H9 (cell line): ENCODE measurements at regions not wholly inside any gene's neighbourhood (a gene's known extent, or its start where the extent isn't known, plus 50 kb on each side); places are given as distances from the start of the nearest gene placed in this dataset.

Experiments used
- DNase-seq: peaks from one replicate; pipeline ENCODE4 v3.0.0-alpha.2; 2017
- H2AFZ ChIP-seq: one replicate; pipeline ENCODE4 v1.6.1; 2013; ENCODE audit warnings: mild to moderate bottlenecking, low read length, control low read depth, moderate library complexity
- H2AK5ac ChIP-seq: 2 replicates; pipeline ENCODE4 v1.6.1; 2013; ENCODE audit warnings: low read length, control low read depth, mixed read lengths; ENCODE audit not compliant: insufficient read length
- H2BK120ac ChIP-seq: one replicate; pipeline ENCODE4 v1.6.1; 2013; ENCODE audit warnings: low read depth, mild to moderate bottlenecking, low read length, control low read depth, inconsistent platforms; ENCODE audit not compliant: poor library complexity, severe bottlenecking
- H2BK12ac ChIP-seq: 2 replicates; pipeline ENCODE4 v1.6.1; 2013; ENCODE audit warnings: low read length, control low read depth, mixed read lengths, low read depth; ENCODE audit not compliant: insufficient read length
- H2BK15ac ChIP-seq: 2 replicates; pipeline ENCODE4 v1.6.1; 2013; ENCODE audit warnings: low read depth, low read length, control low read depth
- H2BK20ac ChIP-seq: one replicate; pipeline ENCODE4 v1.6.1; 2013; ENCODE audit warnings: low read depth, mild to moderate bottlenecking, low read length, control low read depth, inconsistent platforms; ENCODE audit not compliant: poor library complexity, severe bottlenecking
- H2BK5ac ChIP-seq: 2 replicates; pipeline ENCODE4 v1.6.1; 2013; ENCODE audit warnings: low read length, control low read depth, mixed read lengths; ENCODE audit not compliant: insufficient read length
- H3K14ac ChIP-seq: 2 replicates; pipeline ENCODE4 v1.6.1; 2013; ENCODE audit warnings: low read length, control low read depth; ENCODE audit not compliant: insufficient read depth
- H3K18ac ChIP-seq: 2 replicates; pipeline ENCODE4 v1.6.1; 2013; ENCODE audit warnings: low read depth, mild to moderate bottlenecking, mixed read lengths, low read length, control low read depth; ENCODE audit not compliant: insufficient read length
- H3K23ac ChIP-seq: 2 replicates; pipeline ENCODE4 v1.6.1; 2013; ENCODE audit warnings: low read length, control low read depth, mixed read lengths, low read depth; ENCODE audit not compliant: insufficient read length
- H3K23me2 ChIP-seq: 2 replicates; pipeline ENCODE4 v1.6.1; 2013; ENCODE audit warnings: low read depth, mild to moderate bottlenecking, mixed read lengths, low read length, control low read depth; ENCODE audit not compliant: insufficient read length, poor library complexity, severe bottlenecking
- H3K27ac ChIP-seq: 2 replicates; pipeline ENCODE4 v1.5.1; 2013; ENCODE audit warnings: low read length, control low read depth, mixed read lengths, low read depth; ENCODE audit not compliant: insufficient read length
- H3K27me3 ChIP-seq: 2 replicates; pipeline ENCODE4 v1.6.1; 2013; ENCODE audit warnings: low read length, control low read depth, inconsistent platforms; ENCODE audit not compliant: insufficient read depth
- H3K4ac ChIP-seq: 2 replicates; pipeline ENCODE4 v1.6.1; 2013; ENCODE audit warnings: low read depth, mild to moderate bottlenecking, control low read depth, inconsistent platforms, low read length, moderate library complexity
- H3K4me1 ChIP-seq: 2 replicates; pipeline ENCODE4 v1.6.1; 2013; ENCODE audit warnings: low read length, control low read depth, inconsistent platforms; ENCODE audit not compliant: insufficient read depth
- H3K4me2 ChIP-seq: 2 replicates; pipeline ENCODE4 v1.6.1; 2013; ENCODE audit warnings: low read length, control low read depth, mixed read lengths; ENCODE audit not compliant: insufficient read length, insufficient read depth
- H3K56ac ChIP-seq: 2 replicates; pipeline ENCODE4 v1.6.1; 2013; ENCODE audit warnings: low read depth, mild to moderate bottlenecking, mixed read lengths, low read length, control low read depth; ENCODE audit not compliant: insufficient read length
- H3K79me1 ChIP-seq: 2 replicates; pipeline ENCODE4 v1.6.1; 2013; ENCODE audit warnings: low read depth, mild to moderate bottlenecking, moderate library complexity, low read length, control low read depth, inconsistent platforms; ENCODE audit not compliant: insufficient read depth, poor library complexity, severe bottlenecking
- H3K79me2 ChIP-seq: 2 replicates; pipeline ENCODE4 v1.6.1; 2013; ENCODE audit warnings: low read length, control low read depth, inconsistent platforms; ENCODE audit not compliant: insufficient read depth
- H3K9ac ChIP-seq: 2 replicates; pipeline ENCODE4 v1.6.1; 2013; ENCODE audit warnings: low read length, control low read depth, mixed read lengths; ENCODE audit not compliant: insufficient read length; ENCODE audit errors: extremely low read depth
- H3K9me3 ChIP-seq: one replicate; pipeline ENCODE4 v1.6.1; 2013; ENCODE audit warnings: low read depth, low read length, inconsistent platforms; ENCODE audit not compliant: control insufficient read depth
- H3T11ph ChIP-seq: one replicate; pipeline ENCODE4 v1.6.1; 2013; ENCODE audit warnings: mild to moderate bottlenecking, low read length, control low read depth, inconsistent platforms
- H4K20me1 ChIP-seq: one replicate; pipeline ENCODE4 v1.6.1; 2013; ENCODE audit not compliant: control insufficient read depth, insufficient read length, insufficient read depth
- H4K5ac ChIP-seq: 2 replicates; pipeline ENCODE4 v1.6.1; 2013; ENCODE audit warnings: low read depth, mild to moderate bottlenecking, mixed read lengths, low read length, control low read depth; ENCODE audit not compliant: insufficient read length
- H4K8ac ChIP-seq: replicated peaks from 2 replicates; pipeline ENCODE4 v1.6.1; 2013; ENCODE audit warnings: low read length, control low read depth, mixed read lengths, low read depth; ENCODE audit not compliant: insufficient read length
- H4K91ac ChIP-seq: 2 replicates; pipeline ENCODE4 v1.6.1; 2013; ENCODE audit warnings: low read depth, mild to moderate bottlenecking, moderate library complexity, mixed read lengths, low read length, control low read depth; ENCODE audit not compliant: insufficient read length
- H3K27ac Mint-ChIP-seq, 3 experiments: 2 replicates in 2 of 3; 3 replicates in 1 of 3; pipeline ENCODE4 v1.8.0; 2020 to 2021; ENCODE audit warnings: mixed read lengths in 3 of 3, mild to moderate bottlenecking in 1 of 3, moderate library complexity in 1 of 3
- H3K27me3 Mint-ChIP-seq: 2 replicates; pipeline ENCODE4 v1.8.0; 2021; ENCODE audit warnings: low read depth, mild to moderate bottlenecking, moderate library complexity, mixed read lengths
- H3K36me3 Mint-ChIP-seq, 3 experiments: 2 replicates in 2 of 3; 3 replicates in 1 of 3; pipeline ENCODE4 v1.8.0; 2020 to 2021; ENCODE audit warnings: low read depth in 3 of 3, mixed read lengths in 3 of 3; ENCODE audit not compliant: insufficient read depth in 1 of 3
- H3K4me1 Mint-ChIP-seq, 2 experiments: 2 replicates each; pipeline ENCODE4 v1.8.0; 2020; ENCODE audit warnings: mixed read lengths in 2 of 2
- H3K4me3 Mint-ChIP-seq, 2 experiments: 2 replicates in 1 of 2; 3 replicates in 1 of 2; pipeline ENCODE4 v1.8.0; 2020 to 2021; ENCODE audit warnings: mild to moderate bottlenecking in 2 of 2, mixed read lengths in 2 of 2, moderate library complexity in 1 of 2
- H3K9me3 Mint-ChIP-seq, 2 experiments: 2 replicates in 1 of 2; 3 replicates in 1 of 2; pipeline ENCODE4 v1.8.0; 2020; ENCODE audit warnings: mild to moderate bottlenecking in 2 of 2, mixed read lengths in 2 of 2, moderate library complexity in 1 of 2
- WGBS: extraction: QIAGEN DNeasy Blood & Tissue Kit; methylation state at CpG from one replicate; pipeline ENCODE4 v1.1.7; 2013; ENCODE audit warnings: missing lambda C conversion rate, low lambda C conversion rate, mixed read lengths; ENCODE audit not compliant: insufficient read length; ENCODE audit errors: extremely low coverage; 5-methylcytosine and 5-hydroxymethylcytosine counted together
- TF ChIP-seq, protein P1 (sequence below): fragments of 200-600 bp; sonication (generic); conservative IDR thresholded peaks from 3 replicates; pipeline ENCODE4 v1.8.0; 2021; ENCODE audit warnings: antibody characterized with exemption, mild to moderate bottlenecking

DNA sequence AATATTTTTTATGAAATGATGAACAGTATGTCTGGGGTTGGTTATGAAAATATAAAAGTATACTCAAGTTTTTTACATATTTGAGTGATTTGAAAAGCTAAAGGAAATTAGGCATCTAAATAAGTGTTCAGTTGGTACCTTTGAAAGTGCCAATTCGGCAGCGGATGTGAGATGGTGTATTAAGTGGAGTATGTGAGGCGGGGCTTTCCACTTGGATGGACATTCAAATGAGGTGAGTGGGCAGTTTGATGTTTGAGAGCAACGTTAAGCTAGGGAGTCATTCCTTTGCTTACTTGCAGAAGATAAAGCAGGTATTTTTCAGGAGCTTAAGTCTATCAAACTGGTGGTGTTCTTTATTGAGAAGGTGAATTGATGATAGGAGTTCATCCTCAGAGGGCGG, 189.0 kb upstream of the GOLIM4 start:
- Mint-ChIP-seq H3K27me3 (no peaks in the 10 kb centered on the region), H3K4me1 (peaks cover 6 to 15% of the 10 kb centered on the region in 2 experiments), H3K36me3 (no peaks in the 10 kb centered on the region; a peak in 1 of 7 replicates), H3K9me3 (no peaks in the 10 kb centered on the region), H3K27ac (no peak overlapping the region), H3K4me3 (no peak overlapping the region)
- Histone ChIP-seq H3K79me2 (no peaks in the 10 kb centered on the region), H3K4me2 (no peak overlapping the region), H3K4ac (no peak overlapping the region), H3K9ac (no peak overlapping the region), H2BK20ac (no peak overlapping the region), H2BK12ac (no peak overlapping the region), H4K20me1 (no peaks in the 10 kb centered on the region), H2BK120ac (no peak overlapping the region), H3K23me2 (no peaks in the 10 kb centered on the region), H2AFZ (no peak overlapping the region), H4K5ac (no peak overlapping the region), H4K8ac (no peak overlapping the region), H3K79me1 (no peaks in the 10 kb centered on the region), H3K18ac (no peak overlapping the region), H3T11ph (no peak overlapping the region), H3K27me3 (no peaks in the 10 kb centered on the region), H2BK5ac (no peak overlapping the region), H2BK15ac (no peak overlapping the region), H3K23ac (no peak overlapping the region), H4K91ac (no peak overlapping the region), H3K56ac (no peak overlapping the region), H3K27ac (no peak overlapping the region), H2AK5ac (no peak overlapping the region), H3K9me3 (no peaks in the 10 kb centered on the region), H3K4me1 (no peaks in the 10 kb centered on the region; the same call in 1 of the 2 replicates), H3K14ac (no peak overlapping the region)
- TF ChIP-seq, protein P1, sequence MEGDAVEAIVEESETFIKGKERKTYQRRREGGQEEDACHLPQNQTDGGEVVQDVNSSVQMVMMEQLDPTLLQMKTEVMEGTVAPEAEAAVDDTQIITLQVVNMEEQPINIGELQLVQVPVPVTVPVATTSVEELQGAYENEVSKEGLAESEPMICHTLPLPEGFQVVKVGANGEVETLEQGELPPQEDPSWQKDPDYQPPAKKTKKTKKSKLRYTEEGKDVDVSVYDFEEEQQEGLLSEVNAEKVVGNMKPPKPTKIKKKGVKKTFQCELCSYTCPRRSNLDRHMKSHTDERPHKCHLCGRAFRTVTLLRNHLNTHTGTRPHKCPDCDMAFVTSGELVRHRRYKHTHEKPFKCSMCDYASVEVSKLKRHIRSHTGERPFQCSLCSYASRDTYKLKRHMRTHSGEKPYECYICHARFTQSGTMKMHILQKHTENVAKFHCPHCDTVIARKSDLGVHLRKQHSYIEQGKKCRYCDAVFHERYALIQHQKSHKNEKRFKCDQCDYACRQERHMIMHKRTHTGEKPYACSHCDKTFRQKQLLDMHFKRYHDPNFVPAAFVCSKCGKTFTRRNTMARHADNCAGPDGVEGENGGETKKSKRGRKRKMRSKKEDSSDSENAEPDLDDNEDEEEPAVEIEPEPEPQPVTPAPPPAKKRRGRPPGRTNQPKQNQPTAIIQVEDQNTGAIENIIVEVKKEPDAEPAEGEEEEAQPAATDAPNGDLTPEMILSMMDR = no peak
- WGBS = no CpG with 5 or more reads among the region's 5 CpGs
- DNase-seq = no peak
